ENCODE measurements at regions not wholly inside any gene's neighbourhood (a gene's known extent, or its start where the extent isn't known, plus 50 kb on each side); places are given as distances from the start of the nearest gene placed in this dataset.

DNA sequence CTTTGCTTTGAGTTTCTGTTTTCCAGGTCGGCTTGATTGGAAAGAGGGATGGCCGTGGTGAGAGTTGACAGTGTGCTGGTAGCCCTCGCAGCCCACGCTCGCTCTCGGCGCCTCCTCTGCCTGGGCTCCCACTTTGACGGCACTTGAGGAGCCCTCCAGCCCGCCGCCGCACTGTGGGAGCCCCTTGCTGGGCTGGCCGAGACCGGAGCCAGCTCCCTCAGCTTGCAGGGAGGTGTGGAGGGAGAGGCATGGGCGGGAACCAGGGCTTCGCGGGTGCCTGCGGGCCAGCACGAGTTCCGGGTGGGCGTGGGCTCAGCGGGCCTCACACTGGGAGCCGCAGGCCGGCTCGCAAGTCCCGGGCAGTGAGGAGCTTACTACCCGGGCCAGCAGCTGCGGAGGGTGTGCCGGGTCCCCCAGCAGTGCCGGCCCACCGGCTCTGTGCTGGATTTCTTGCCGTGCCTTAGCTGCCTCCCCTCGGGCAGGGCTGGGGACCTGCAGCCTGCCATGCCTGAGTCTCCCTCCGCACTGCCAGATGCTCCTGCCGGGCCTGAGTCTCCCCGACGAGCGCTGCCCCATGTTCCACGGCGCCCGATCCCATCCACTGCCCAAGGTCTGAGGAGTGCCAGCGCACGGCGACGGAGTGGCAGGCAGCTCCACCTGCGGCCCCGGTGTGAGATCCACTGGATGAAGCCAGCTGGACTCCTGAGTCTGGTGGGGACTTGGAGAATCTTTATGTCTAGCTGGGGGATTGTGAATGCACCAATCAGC lies 166.4 kb upstream of the FAT1 start (continued):
- TF ChIP-seq, protein P1, sequence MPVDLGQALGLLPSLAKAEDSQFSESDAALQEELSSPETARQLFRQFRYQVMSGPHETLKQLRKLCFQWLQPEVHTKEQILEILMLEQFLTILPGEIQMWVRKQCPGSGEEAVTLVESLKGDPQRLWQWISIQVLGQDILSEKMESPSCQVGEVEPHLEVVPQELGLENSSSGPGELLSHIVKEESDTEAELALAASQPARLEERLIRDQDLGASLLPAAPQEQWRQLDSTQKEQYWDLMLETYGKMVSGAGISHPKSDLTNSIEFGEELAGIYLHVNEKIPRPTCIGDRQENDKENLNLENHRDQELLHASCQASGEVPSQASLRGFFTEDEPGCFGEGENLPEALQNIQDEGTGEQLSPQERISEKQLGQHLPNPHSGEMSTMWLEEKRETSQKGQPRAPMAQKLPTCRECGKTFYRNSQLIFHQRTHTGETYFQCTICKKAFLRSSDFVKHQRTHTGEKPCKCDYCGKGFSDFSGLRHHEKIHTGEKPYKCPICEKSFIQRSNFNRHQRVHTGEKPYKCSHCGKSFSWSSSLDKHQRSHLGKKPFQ (CRISPR knock-in tag; IDR thresholded peaks at IDR 0.05; ENCODE audit: insufficient replicate concordance): no peak

DNA sequence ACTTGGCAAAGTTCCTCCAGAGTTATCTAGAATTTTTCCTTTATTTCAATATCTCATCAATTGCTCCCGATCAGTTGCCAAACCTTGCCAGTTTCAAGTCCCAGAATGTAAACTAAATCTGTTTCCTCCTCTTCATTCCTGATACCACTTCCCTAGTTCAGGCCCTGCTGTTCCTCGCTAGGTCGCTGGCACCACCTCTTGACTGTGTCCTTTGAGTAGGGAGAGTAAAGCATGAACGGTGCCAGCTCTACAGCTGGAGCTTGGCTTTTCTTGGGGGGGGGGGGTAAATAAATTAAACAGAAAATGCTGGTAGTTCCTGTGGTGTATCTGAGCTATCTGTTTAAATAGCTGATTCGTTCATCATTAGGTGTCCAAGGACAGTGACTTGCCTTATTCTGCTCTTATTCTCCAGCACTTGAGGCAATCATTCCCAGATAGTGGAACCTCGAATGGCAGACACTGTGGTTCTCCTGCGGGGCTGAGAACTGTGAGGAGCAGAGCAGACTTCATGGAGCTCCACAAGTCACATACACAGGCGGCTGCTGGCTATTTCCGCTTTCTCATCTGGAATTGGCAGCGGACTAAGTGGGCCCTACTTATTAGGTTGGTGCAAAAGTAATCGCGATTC lies 168.3 kb upstream of the FAT1 start:
- POLR2A ChIA-PET: no interaction called here
- Histone ChIP-seq H3K4me1 (ENCODE audit: insufficient read depth, low read length) (peaks cover 12% of the 10 kb centered on the region), H4K20me1 (ENCODE audit: insufficient read depth, low read length) (no peaks in the 10 kb centered on the region), H3K9me3 (ENCODE audit: low read length) (no peaks in the 10 kb centered on the region), H2AFZ (ENCODE audit: low read length) (no peak overlapping the region), H3K27ac (ENCODE audit: extremely low read length, insufficient read depth, low read length) (no peak overlapping the region), H3K4me2 (ENCODE audit: low read depth, low read length) (no peak overlapping the region; the same call in 1 of the 2 replicates), H3K9ac (ENCODE audit: insufficient read depth, low read depth, low read length) (no peak overlapping the region), H3K27me3 (ENCODE audit: control insufficient read depth in 1 of 2, insufficient read depth in 2 of 2, low read length in 2 of 2) (peaks cover 2 to 17% of the 10 kb centered on the region in 2 experiments; a peak in 3 of 5 replicates), H3K36me3 (replicated peaks in 1 of 2; ENCODE audit: control insufficient read depth in 1 of 2, insufficient read depth in 2 of 2, low read length in 2 of 2) (no peaks in the 10 kb centered on the region), H3K4me3 (replicated peaks in 1 of 3; ENCODE audit: insufficient read depth in 1 of 3, low read depth in 2 of 3, low read length in 3 of 3) (no peak overlapping the region), H3K79me2 (ENCODE audit: insufficient read depth, low read length) (no peaks in the 10 kb centered on the region)
- in situ Hi-C loops (cut with HindIII; ENCODE audit: extremely low pct_ligation_motif_present, low pct_unique_long_range_greater_than_20kb) (no loop called here), intact Hi-C loops (cut with micrococcal nuclease; ENCODE audit: unreplicated experiment) (no loop called here)
- CTCF ChIA-PET (ENCODE audit: low intra/inter-chr PET ratio, low total read pairs): no interaction called here
- WGBS (ENCODE audit: low lambda C conversion rate): 47% methylated on average over 12 of the region's 12 CpGs
- no peak for DNase-seq (ENCODE audit: low spot score)
- TF ChIP-seq FOXJ3 (CRISPR knock-in tag; IDR thresholded peaks at IDR 0.05; ENCODE audit: borderline replicate concordance) (no peak), ZNF547 (CRISPR knock-in tag; IDR thresholded peaks at IDR 0.05) (no peak), RFXAP (CRISPR knock-in tag; IDR thresholded peaks at IDR 0.05; ENCODE audit: borderline replicate concordance) (no peak), SP1 (IDR thresholded peaks at IDR 0.05) (no peak), SP1 (CRISPR knock-in tag; IDR thresholded peaks at IDR 0.05) (no peak)
- TF ChIP-seq, protein P2, sequence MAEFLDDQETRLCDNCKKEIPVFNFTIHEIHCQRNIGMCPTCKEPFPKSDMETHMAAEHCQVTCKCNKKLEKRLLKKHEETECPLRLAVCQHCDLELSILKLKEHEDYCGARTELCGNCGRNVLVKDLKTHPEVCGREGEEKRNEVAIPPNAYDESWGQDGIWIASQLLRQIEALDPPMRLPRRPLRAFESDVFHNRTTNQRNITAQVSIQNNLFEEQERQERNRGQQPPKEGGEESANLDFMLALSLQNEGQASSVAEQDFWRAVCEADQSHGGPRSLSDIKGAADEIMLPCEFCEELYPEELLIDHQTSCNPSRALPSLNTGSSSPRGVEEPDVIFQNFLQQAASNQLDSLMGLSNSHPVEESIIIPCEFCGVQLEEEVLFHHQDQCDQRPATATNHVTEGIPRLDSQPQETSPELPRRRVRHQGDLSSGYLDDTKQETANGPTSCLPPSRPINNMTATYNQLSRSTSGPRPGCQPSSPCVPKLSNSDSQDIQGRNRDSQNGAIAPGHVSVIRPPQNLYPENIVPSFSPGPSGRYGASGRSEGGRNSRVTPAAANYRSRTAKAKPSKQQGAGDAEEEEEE (CRISPR knock-in tag; IDR thresholded peaks at IDR 0.05; ENCODE audit: borderline replicate concordance): no peak
- TF ChIP-seq, protein P3, sequence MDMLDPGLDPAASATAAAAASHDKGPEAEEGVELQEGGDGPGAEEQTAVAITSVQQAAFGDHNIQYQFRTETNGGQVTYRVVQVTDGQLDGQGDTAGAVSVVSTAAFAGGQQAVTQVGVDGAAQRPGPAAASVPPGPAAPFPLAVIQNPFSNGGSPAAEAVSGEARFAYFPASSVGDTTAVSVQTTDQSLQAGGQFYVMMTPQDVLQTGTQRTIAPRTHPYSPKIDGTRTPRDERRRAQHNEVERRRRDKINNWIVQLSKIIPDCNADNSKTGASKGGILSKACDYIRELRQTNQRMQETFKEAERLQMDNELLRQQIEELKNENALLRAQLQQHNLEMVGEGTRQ (IDR thresholded peaks at IDR 0.05; ENCODE audit: low read depth, low read length): no peak
- TF ChIP-seq, protein P3 (CRISPR knock-in tag; IDR thresholded peaks at IDR 0.05; ENCODE audit: borderline replicate concordance): no peak
- ATAC-seq: no peak
- BruUV-seq (replicated peaks): no TSS peak
- FAIRE-seq: no peak
